Astrocyte (in vitro differentiated cells and primary cell): ENCODE measurements at regions not wholly inside any gene's neighbourhood (a gene's known extent, or its start where the extent isn't known, plus 50 kb on each side); places are given as distances from the start of the nearest gene placed in this dataset.

ENCODE experiments used
- DNase-seq: peaks from one replicate; pipeline ENCODE4 v3.0.0-alpha.2; 2010; ENCODE audit warnings: low read depth
- FAIRE-seq: peaks from 2 replicates; lab custom pipeline; 2011; peaks lifted over from hg19 to GRCh38; lab: Jason Lieb, UNC
- H2AFZ ChIP-seq: 2 replicates; pipeline ENCODE4 v1.6.0; 2012; ENCODE audit warnings: low read depth, low read length, inconsistent platforms
- H3K27ac ChIP-seq: 2 replicates; pipeline ENCODE4 v1.5.1; 2011; ENCODE audit warnings: low read depth, low read length, inconsistent platforms
- H3K27me3 ChIP-seq: 2 replicates; pipeline ENCODE4 v1.6.0; 2011; ENCODE audit warnings: low read length, inconsistent platforms; ENCODE audit not compliant: insufficient read depth
- H3K36me3 ChIP-seq: 2 replicates; pipeline ENCODE4 v1.5.1; 2011; ENCODE audit warnings: low read length, inconsistent platforms; ENCODE audit not compliant: insufficient read depth
- H3K4me1 ChIP-seq: 2 replicates; pipeline ENCODE4 v1.5.1; 2011; ENCODE audit warnings: low read length, inconsistent platforms; ENCODE audit not compliant: insufficient read depth
- H3K4me2 ChIP-seq: 2 replicates; pipeline ENCODE4 v1.6.0; 2012; ENCODE audit warnings: low read length, inconsistent platforms
- H3K4me3 ChIP-seq: 2 replicates; pipeline ENCODE4 v1.5.1; 2011; ENCODE audit warnings: low read depth, mild to moderate bottlenecking, low read length, inconsistent platforms; ENCODE audit not compliant: insufficient read depth
- H3K79me2 ChIP-seq: 2 replicates; pipeline ENCODE4 v1.6.0; 2012; ENCODE audit warnings: mild to moderate bottlenecking, low read length, inconsistent platforms; ENCODE audit not compliant: insufficient read depth
- H3K9ac ChIP-seq: 2 replicates; pipeline ENCODE4 v1.6.0; 2012; ENCODE audit warnings: mild to moderate bottlenecking, low read length, inconsistent platforms
- H3K9me3 ChIP-seq: 2 replicates; pipeline ENCODE4 v1.5.1; 2012; ENCODE audit warnings: low read depth, mild to moderate bottlenecking, low read length, inconsistent platforms; ENCODE audit not compliant: insufficient read depth
- H4K20me1 ChIP-seq: 2 replicates; pipeline ENCODE4 v1.6.0; 2012; ENCODE audit warnings: low read length, inconsistent platforms; ENCODE audit not compliant: insufficient read depth
- H3K27ac Mint-ChIP-seq: one replicate; pipeline ENCODE4 v1.8.0; 2021; ENCODE audit warnings: mild to moderate bottlenecking, mixed read lengths; ENCODE audit not compliant: unreplicated experiment
- H3K27me3 Mint-ChIP-seq: one replicate; pipeline ENCODE4 v1.8.0; 2021; ENCODE audit warnings: low read depth, mixed read lengths; ENCODE audit not compliant: unreplicated experiment
- H3K36me3 Mint-ChIP-seq: one replicate; pipeline ENCODE4 v1.8.0; 2021; ENCODE audit warnings: low read depth, mixed read lengths; ENCODE audit not compliant: unreplicated experiment
- H3K4me1 Mint-ChIP-seq: one replicate; pipeline ENCODE4 v1.8.0; 2021; ENCODE audit warnings: low read depth, mixed read lengths; ENCODE audit not compliant: unreplicated experiment
- H3K4me3 Mint-ChIP-seq: one replicate; pipeline ENCODE4 v1.8.0; 2021; ENCODE audit warnings: mild to moderate bottlenecking, moderate library complexity, mixed read lengths; ENCODE audit not compliant: unreplicated experiment
- H3K9me3 Mint-ChIP-seq: one replicate; pipeline ENCODE4 v1.8.0; 2021; ENCODE audit warnings: mild to moderate bottlenecking, mixed read lengths; ENCODE audit not compliant: unreplicated experiment
- EZH2 ChIP-seq: IDR thresholded peaks from 2 replicates; pipeline ENCODE4 v1.6.1; 2012; ENCODE audit warnings: mild to moderate bottlenecking, low read length, inconsistent platforms; ENCODE audit not compliant: insufficient read depth
- TF ChIP-seq, protein P1 (sequence below): IDR thresholded peaks from 2 replicates; pipeline ENCODE4 v1.5.1; 2011; ENCODE audit warnings: low read depth, mild to moderate bottlenecking, inconsistent platforms, low read length, moderate library complexity; ENCODE audit not compliant: insufficient read depth

DNA sequence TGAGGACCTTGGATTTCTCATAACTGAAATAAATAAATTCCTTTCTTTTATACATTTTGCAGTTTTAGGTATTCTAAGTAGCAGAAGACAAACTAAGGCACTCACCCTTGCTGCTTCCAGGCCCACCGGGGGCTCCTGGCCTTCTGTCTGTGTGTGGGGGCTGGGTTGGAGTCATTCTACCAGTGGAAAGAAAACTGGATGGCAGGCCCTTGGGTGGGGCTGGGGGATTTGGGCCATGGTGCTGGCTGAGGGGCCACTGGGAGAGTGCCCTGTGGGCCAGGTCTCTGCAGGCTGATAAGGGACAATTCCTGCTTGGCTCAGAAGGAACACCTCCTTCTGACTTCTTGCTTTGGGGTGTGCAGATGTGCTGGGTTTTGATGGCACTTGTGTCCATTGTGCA, 54.0 kb upstream of the CSF3R start:
- Mint-ChIP-seq H3K36me3 (no peaks in the 10 kb centered on the region), H3K4me3 (no peak overlapping the region), H3K27me3 (peaks cover 66% of the 10 kb centered on the region), H3K4me1 (no peaks in the 10 kb centered on the region), H3K27ac (no peak overlapping the region), H3K9me3 (peaks cover 15% of the 10 kb centered on the region)
- no peaks in the 10 kb centered on the region for H3K36me3 ChIP-seq
- H2AFZ ChIP-seq = no peak overlapping the region
- no peak overlapping the region for H3K4me2 ChIP-seq
- no peak for DNase-seq
- TF ChIP-seq, protein P1, sequence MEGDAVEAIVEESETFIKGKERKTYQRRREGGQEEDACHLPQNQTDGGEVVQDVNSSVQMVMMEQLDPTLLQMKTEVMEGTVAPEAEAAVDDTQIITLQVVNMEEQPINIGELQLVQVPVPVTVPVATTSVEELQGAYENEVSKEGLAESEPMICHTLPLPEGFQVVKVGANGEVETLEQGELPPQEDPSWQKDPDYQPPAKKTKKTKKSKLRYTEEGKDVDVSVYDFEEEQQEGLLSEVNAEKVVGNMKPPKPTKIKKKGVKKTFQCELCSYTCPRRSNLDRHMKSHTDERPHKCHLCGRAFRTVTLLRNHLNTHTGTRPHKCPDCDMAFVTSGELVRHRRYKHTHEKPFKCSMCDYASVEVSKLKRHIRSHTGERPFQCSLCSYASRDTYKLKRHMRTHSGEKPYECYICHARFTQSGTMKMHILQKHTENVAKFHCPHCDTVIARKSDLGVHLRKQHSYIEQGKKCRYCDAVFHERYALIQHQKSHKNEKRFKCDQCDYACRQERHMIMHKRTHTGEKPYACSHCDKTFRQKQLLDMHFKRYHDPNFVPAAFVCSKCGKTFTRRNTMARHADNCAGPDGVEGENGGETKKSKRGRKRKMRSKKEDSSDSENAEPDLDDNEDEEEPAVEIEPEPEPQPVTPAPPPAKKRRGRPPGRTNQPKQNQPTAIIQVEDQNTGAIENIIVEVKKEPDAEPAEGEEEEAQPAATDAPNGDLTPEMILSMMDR = no peak
- no peak for TF ChIP-seq EZH2
- H4K20me1 ChIP-seq = no peaks in the 10 kb centered on the region
- no peak overlapping the region for H3K4me3 ChIP-seq
- no peaks in the 10 kb centered on the region for H3K4me1 ChIP-seq
- peaks cover 3% of the 10 kb centered on the region for H3K27me3 ChIP-seq
- no peak overlapping the region for H3K27ac ChIP-seq
- H3K9me3 ChIP-seq = no peaks in the 10 kb centered on the region
- H3K9ac ChIP-seq = no peak overlapping the region
- FAIRE-seq = no peak
- no peaks in the 10 kb centered on the region for H3K79me2 ChIP-seq

DNA sequence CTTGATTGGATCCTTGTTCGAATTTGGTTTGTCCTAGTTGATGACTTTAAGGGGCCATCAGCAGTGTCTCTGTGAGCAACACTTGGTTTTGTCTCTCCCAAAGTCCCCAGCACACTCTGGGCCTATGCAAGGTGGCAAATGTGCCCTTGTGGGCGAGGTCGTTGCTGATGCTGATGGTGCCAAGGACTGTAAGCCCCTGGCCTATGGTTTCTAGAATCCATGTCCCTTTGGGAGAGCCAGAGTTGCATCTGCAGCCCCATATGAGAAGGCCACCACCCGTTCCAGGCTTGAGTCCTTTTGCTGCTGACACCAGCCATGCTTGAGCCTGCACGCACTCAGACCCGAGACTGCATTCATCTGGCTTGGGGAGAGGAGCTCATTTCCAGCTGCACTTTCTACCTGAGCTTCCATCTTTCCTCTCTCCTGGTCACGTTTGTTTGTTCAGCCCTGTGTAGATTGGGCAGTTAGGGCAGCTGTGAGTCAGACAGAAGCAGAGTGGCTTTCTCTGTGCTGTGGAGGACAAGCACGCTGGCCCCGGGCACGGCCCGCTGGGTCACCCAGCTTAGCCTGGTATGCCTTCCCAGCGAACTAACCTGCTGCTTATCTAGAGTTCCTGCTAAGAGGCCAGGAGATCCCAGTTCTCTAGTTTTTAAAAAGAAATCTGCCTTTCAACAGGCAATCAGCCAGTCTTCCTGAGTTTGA, 52.1 kb upstream of the CSF3R start:
- Histone ChIP-seq H3K36me3 (no peaks in the 10 kb centered on the region), H4K20me1 (no peaks in the 10 kb centered on the region), H3K27ac (no peak overlapping the region), H3K4me2 (no peak overlapping the region), H3K4me1 (no peaks in the 10 kb centered on the region), H3K27me3 (peaks cover 3% of the 10 kb centered on the region), H2AFZ (no peak overlapping the region), H3K79me2 (no peaks in the 10 kb centered on the region), H3K9ac (no peak overlapping the region), H3K9me3 (no peaks in the 10 kb centered on the region), H3K4me3 (no peak overlapping the region)
- Mint-ChIP-seq H3K9me3 (peaks cover 15% of the 10 kb centered on the region), H3K36me3 (no peaks in the 10 kb centered on the region), H3K4me3 (no peak overlapping the region), H3K27ac (no peak overlapping the region), H3K27me3 (peaks cover 58% of the 10 kb centered on the region), H3K4me1 (no peaks in the 10 kb centered on the region)
- FAIRE-seq (no peak), DNase-seq (no peak)
- no peak for TF ChIP-seq EZH2
- TF ChIP-seq, protein P1 = no peak

DNA sequence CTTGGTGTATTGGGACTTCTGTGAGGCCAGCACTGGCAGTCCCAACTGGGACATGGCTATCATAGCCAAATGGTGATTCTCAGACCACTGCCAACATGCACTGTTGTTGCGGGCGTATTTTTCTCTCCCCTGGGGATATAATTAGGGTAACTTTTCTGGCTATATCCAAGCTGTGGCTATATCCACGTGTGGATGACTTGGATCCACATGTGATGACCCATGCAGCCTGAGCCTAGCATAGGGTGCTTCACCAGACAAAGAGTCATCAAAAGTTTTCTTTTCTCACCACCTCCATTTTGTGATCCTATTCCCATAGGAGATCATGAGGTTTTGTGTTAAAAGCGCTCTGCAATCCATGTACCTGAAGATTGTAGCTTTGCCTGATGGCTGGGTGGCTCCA, 51.2 kb upstream of the CSF3R start:
- Histone ChIP-seq H3K27me3 (no peaks in the 10 kb centered on the region), H3K36me3 (no peaks in the 10 kb centered on the region), H3K4me3 (no peak overlapping the region), H3K4me2 (no peak overlapping the region), H4K20me1 (no peaks in the 10 kb centered on the region), H3K79me2 (no peaks in the 10 kb centered on the region), H3K9me3 (no peaks in the 10 kb centered on the region), H3K4me1 (no peaks in the 10 kb centered on the region), H2AFZ (no peak overlapping the region), H3K27ac (no peak overlapping the region), H3K9ac (no peak overlapping the region)
- Mint-ChIP-seq H3K27me3 (peaks cover 54% of the 10 kb centered on the region), H3K4me1 (no peaks in the 10 kb centered on the region), H3K9me3 (peaks cover 15% of the 10 kb centered on the region), H3K36me3 (no peaks in the 10 kb centered on the region), H3K4me3 (no peak overlapping the region), H3K27ac (no peak overlapping the region)
- TF ChIP-seq, protein P1 = no peak
- no peak for TF ChIP-seq EZH2
- DNase-seq = no peak
- no peak for FAIRE-seq
